Cardiac muscle cell (in vitro differentiated cells and primary cell): ENCODE measurements at regions not wholly inside any gene's neighbourhood (a gene's known extent, or its start where the extent isn't known, plus 50 kb on each side); places are given as distances from the start of the nearest gene placed in this dataset.

Source experiments
- DNase-seq, 2 donors: peaks; one replicate each; pipeline versions ENCODE4 v3.0.0 to v3.0.0-alpha.2; 2010 to 2017; ENCODE audit warnings: low read depth in 1 of 2, low spot score in 1 of 2
- H3K27ac ChIP-seq: fragments of 200-600 bp; sonication (generic); 2 replicates; pipeline ENCODE4 v1.5.1; 2016
- H3K27me3 ChIP-seq: fragments of 200-600 bp; sonication (generic); 2 replicates; pipeline ENCODE4 v1.6.0; 2016; ENCODE audit warnings: control low read depth
- H3K36me3 ChIP-seq: fragments of 200-600 bp; sonication (generic); 2 replicates; pipeline ENCODE4 v1.5.1; 2016; ENCODE audit warnings: control low read depth
- H3K4me1 ChIP-seq: fragments of 200-600 bp; sonication (generic); 2 replicates; pipeline ENCODE4 v1.8.1; 2017; ENCODE audit warnings: low read depth, mild to moderate bottlenecking, mixed run types
- H3K4me3 ChIP-seq: fragments of 200-600 bp; sonication (generic); 2 replicates; pipeline ENCODE4 v1.5.1; 2016; ENCODE audit warnings: mild to moderate bottlenecking
- H3K9me3 ChIP-seq: fragments of 200-600 bp; sonication (generic); 2 replicates; pipeline ENCODE4 v1.5.1; 2017; ENCODE audit warnings: low read depth, mild to moderate bottlenecking, control low read depth
- TF ChIP-seq, protein P1 (sequence below): IDR thresholded peaks from 2 replicates; pipeline ENCODE4 v1.5.1; 2012; ENCODE audit warnings: low read depth, mild to moderate bottlenecking, low read length

DNA sequence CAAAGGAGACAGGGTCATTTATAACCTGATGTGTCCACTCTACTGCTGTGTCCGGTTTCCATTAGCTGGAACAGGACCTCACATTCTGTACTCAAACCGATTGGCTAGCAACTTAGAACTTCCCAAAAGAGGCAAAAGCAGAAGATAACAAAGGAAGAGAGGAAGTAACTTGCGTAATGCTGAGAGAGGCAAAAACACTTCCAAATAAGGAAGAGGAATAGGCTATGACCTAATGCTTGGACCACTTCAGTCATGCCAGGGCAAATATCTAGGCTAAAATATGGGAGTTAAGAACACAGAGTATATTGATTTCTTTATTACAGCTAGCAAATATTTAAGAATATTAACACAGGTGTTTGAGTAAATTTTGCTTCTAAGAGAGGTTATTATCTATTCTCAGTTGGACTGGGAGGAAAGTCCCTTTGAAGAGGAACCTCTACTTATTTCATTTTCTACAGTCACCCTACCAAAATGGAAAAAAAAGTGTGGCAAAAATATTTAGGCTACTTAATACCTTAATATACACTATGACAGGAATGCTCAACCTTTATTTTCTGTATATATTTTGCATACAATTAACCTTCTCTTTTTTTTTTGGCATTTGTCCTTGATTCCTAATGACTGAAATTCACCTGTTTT, 499.8 kb upstream of the CHORDC1 start:
- no peaks in the 10 kb centered on the region for H3K9me3 ChIP-seq
- no peaks in the 10 kb centered on the region for H3K27me3 ChIP-seq
- no peak overlapping the region for H3K4me3 ChIP-seq
- H3K4me1 ChIP-seq, result no peaks in the 10 kb centered on the region
- no peaks in the 10 kb centered on the region for H3K36me3 ChIP-seq
- peak in 1 of 2 donors; percentile 2 for DNase-seq
- no peak overlapping the region for H3K27ac ChIP-seq
- TF ChIP-seq, protein P1, sequence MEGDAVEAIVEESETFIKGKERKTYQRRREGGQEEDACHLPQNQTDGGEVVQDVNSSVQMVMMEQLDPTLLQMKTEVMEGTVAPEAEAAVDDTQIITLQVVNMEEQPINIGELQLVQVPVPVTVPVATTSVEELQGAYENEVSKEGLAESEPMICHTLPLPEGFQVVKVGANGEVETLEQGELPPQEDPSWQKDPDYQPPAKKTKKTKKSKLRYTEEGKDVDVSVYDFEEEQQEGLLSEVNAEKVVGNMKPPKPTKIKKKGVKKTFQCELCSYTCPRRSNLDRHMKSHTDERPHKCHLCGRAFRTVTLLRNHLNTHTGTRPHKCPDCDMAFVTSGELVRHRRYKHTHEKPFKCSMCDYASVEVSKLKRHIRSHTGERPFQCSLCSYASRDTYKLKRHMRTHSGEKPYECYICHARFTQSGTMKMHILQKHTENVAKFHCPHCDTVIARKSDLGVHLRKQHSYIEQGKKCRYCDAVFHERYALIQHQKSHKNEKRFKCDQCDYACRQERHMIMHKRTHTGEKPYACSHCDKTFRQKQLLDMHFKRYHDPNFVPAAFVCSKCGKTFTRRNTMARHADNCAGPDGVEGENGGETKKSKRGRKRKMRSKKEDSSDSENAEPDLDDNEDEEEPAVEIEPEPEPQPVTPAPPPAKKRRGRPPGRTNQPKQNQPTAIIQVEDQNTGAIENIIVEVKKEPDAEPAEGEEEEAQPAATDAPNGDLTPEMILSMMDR, result no peak

DNA sequence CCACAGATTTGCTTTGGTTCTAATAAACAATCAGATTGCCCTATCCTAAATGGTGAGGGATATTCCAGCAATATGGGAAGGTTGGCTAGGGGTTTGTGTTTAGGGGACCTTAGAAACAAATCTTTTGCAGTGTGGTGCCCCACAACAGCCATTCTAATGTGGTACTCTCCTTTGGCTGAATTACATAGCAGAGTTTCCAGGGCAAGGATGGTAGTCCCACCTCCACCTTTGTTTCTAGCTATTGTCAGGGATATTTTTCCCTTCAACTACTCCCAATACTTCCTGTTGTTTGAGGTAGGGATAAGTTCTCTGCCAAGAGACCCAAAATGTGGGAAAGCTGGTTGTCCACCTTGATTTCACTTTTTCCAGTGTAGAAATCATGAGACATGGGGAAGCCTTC, 494.7 kb upstream of the CHORDC1 start:
- H3K27me3 ChIP-seq, result no peaks in the 10 kb centered on the region
- H3K4me1 ChIP-seq, result no peaks in the 10 kb centered on the region
- H3K9me3 ChIP-seq, result no peaks in the 10 kb centered on the region
- TF ChIP-seq, protein P1, result no peak
- DNase-seq, result no peak
- no peak overlapping the region for H3K4me3 ChIP-seq
- H3K36me3 ChIP-seq, result no peaks in the 10 kb centered on the region
- no peak overlapping the region for H3K27ac ChIP-seq

DNA sequence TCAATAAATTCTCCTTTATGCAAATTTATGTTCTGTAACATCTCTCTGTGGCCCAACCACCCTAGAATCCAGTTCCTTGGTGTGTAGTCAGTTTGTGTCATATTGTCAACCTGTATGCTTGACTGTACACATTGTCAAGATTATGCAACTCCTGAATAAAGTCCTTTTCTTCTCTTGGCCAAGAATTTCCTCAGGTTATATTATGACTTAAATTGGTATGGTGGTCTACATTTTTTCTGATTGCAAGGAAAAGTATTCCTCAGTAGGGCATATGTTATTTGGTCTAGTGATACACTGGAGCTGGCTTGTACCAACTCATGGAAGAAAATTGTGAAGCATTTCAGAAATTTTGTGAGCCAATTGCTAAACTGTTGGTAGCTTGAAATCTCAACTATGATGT, 482.8 kb upstream of the CHORDC1 start:
- TF ChIP-seq, protein P1, result no peak
- H3K27ac ChIP-seq, result no peak overlapping the region
- no peak for DNase-seq
- H3K27me3 ChIP-seq, result no peaks in the 10 kb centered on the region
- H3K4me1 ChIP-seq, result peaks cover 7% of the 10 kb centered on the region
- H3K9me3 ChIP-seq, result no peaks in the 10 kb centered on the region
- no peak overlapping the region for H3K4me3 ChIP-seq
- no peaks in the 10 kb centered on the region for H3K36me3 ChIP-seq

DNA sequence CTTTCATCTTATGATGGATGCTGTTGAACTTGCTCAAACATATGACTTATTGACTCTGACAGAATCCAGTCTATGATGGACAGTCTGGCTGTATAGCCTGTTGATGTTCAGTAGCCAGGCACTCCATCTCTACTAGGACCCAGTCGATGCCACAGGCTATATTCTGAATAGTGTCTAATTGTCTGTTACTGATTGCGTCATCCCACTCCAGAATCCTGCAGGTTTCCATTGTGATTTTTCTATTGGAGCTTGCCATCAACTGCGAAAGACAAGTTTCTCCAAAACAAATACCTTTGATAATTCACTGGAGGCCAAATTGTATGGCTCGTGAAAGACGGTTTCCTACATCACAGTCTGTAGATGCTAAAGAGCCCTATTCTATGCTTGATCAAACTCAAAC, 481.7 kb upstream of the CHORDC1 start:
- Histone ChIP-seq H3K4me1 (peaks cover 7% of the 10 kb centered on the region), H3K9me3 (no peaks in the 10 kb centered on the region), H3K27ac (no peak overlapping the region), H3K27me3 (no peaks in the 10 kb centered on the region), H3K4me3 (no peak overlapping the region), H3K36me3 (no peaks in the 10 kb centered on the region)
- TF ChIP-seq, protein P1, result no peak
- no peak for DNase-seq

DNA sequence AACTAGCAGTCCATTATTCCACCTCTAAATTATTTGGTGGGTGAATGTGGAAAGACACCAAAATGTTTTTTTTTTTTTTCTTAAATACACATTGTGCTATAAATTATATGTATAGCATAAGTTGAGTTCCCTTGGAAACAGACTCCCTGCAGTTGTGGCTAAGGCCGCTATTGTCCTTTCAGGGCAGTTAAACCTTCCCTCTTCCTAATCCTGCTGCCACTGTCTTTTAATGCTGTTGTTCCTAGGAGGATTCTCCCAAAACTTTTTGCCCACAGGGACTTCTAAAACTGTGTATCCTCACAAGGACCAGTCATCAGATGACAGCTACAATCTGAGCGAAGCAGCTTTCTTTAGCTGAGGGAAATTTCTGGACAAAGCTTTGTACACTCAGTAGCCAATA, 478.9 kb upstream of the CHORDC1 start:
- no peak overlapping the region for H3K27ac ChIP-seq
- no peak for DNase-seq
- H3K27me3 ChIP-seq, result no peaks in the 10 kb centered on the region
- peaks cover 7% of the 10 kb centered on the region for H3K4me1 ChIP-seq
- no peaks in the 10 kb centered on the region for H3K9me3 ChIP-seq
- H3K4me3 ChIP-seq, result no peak overlapping the region
- TF ChIP-seq, protein P1, result no peak
- no peaks in the 10 kb centered on the region for H3K36me3 ChIP-seq
